Stomach (tissue), 4 donors: ENCODE measurements at regions not wholly inside any gene's neighbourhood (a gene's known extent, or its start where the extent isn't known, plus 50 kb on each side); places are given as distances from the start of the nearest gene placed in this dataset.

Experiments used
- EP300 ChIP-seq: sonication (generic); formaldehyde crosslinking; IDR thresholded peaks from one replicate; pipeline ENCODE4 v1.6.1; 2017; ENCODE audit warnings: antibody characterized with exemption
- POLR2A ChIP-seq, 4 donors: fragments of 450-650 bp; IDR thresholded peaks; one replicate each; pipeline ENCODE4 v1.6.1; 2016; ENCODE audit warnings: antibody characterized with exemption in 4 of 4, control low read depth in 2 of 4, mild to moderate bottlenecking in 1 of 4, moderate library complexity in 1 of 4
- POLR2AphosphoS5 ChIP-seq, 3 donors: sonication (generic); formaldehyde crosslinking; IDR thresholded peaks; one replicate each; pipeline ENCODE4 v1.6.1; 2016; ENCODE audit warnings: antibody characterized with exemption in 3 of 3
- TF ChIP-seq, protein P1 (sequence below), 7 experiments: fragments of 450-650 bp in 4 of 7; fragments of 200-600 bp in 3 of 7; sonication (generic) in 3 of 7; IDR thresholded peaks; one replicate each; pipeline ENCODE4 v1.5.1; 2016 to 2019; ENCODE audit warnings: antibody characterized with exemption in 7 of 7, control low read depth in 2 of 7, mild to moderate bottlenecking in 1 of 7

DNA sequence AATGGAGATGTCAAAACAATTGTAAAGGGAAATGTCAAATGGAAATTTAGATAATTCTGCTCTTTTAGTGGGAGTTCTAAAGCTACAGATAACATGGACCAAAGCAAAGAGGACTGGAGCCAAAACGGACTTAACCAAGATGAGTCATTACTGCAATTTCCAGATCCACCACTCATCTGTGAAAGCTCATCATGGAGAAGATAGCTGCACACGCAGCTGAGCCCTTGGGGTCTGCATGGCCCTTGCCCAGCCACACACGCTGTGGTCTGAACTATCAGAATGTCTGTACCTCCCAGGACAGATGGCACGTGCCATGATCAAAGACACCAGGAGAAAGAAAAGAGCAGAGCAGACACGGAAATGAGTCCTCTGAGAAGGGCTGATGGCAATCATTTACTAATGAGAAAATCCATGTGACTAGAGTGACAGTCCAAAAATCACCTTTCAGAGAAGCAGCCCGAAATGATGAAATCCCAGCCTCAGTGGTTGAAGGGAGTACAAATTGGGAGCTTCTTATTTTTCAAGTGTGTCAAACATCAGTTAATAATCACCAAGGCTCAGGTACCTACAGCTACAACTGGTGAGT, 177.9 kb upstream of the MGMT start:
- TF ChIP-seq, protein P1, sequence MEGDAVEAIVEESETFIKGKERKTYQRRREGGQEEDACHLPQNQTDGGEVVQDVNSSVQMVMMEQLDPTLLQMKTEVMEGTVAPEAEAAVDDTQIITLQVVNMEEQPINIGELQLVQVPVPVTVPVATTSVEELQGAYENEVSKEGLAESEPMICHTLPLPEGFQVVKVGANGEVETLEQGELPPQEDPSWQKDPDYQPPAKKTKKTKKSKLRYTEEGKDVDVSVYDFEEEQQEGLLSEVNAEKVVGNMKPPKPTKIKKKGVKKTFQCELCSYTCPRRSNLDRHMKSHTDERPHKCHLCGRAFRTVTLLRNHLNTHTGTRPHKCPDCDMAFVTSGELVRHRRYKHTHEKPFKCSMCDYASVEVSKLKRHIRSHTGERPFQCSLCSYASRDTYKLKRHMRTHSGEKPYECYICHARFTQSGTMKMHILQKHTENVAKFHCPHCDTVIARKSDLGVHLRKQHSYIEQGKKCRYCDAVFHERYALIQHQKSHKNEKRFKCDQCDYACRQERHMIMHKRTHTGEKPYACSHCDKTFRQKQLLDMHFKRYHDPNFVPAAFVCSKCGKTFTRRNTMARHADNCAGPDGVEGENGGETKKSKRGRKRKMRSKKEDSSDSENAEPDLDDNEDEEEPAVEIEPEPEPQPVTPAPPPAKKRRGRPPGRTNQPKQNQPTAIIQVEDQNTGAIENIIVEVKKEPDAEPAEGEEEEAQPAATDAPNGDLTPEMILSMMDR (IDR thresholded peaks at IDR 0.05): no peak
- no peak for TF ChIP-seq EP300
- no peak for TF ChIP-seq POLR2A (IDR thresholded peaks at IDR 0.05)
- no peak for TF ChIP-seq POLR2AphosphoS5 (IDR thresholded peaks at IDR 0.05)
